NCI-H1417 treated with DMSO at 0.1 percent for 48 hours (cell line): ENCODE measurements at regions not wholly inside any gene's neighbourhood (a gene's known extent, or its start where the extent isn't known, plus 50 kb on each side); places are given as distances from the start of the nearest gene placed in this dataset.
"Not testable (repeated sequence)": the region's sequence is repeated elsewhere in the genome, so short reads cannot be mapped to it uniquely, and the experiment has no call there.

ENCODE experiments used
- DNase-seq: peaks from one replicate; lab custom pipeline; 2025; lab: John Stamatoyannopoulos, UW

DNA sequence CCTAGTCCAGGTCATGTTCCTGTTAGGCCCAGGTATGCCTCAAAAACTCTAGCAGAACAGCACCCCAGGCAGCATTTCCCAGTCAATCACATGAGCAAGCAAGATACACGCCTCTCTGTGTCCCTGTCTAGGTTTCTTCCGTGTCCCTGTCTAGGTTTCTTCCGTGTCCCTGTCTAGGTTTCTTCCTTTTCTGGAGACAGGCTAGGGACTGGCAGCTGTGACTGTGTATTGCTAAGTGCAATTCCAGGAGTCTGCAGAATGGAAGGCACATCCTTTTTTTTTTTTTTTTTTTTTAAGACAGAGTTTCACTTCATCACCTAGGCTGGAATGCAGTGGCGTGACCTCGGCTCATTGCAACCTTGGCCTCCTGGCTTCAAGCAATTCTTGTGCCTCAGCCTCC lies 77.6 kb downstream of the SETD4 start:
- no peak for DNase-seq

DNA sequence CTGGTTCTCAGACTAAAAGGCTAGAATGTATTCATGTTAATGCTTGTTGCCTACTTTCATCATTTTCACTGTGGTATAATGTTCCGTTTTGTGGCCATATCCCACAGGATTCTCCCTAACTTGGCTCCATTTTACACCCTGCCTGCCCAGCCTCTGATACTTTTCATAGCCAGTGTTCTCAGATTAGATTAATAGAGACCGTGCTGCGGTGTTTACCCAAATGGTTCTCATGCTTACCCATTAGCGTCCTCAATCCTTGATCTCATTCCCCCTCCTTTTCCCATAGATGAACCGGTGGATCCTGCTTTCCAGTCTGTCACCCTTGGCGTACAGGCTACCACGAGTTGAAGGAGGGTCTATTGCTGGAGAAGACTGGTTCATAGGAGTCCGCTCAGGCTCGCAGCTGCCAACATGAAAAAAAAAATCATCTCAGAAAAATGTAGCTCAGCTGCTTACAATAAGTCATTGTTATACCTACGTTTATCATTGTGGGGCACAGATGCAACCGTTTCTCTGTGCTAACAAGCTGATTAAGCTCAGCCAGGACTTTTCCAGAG lies 78.7 kb downstream of the SETD4 start:
- DNase-seq, result no peak

DNA sequence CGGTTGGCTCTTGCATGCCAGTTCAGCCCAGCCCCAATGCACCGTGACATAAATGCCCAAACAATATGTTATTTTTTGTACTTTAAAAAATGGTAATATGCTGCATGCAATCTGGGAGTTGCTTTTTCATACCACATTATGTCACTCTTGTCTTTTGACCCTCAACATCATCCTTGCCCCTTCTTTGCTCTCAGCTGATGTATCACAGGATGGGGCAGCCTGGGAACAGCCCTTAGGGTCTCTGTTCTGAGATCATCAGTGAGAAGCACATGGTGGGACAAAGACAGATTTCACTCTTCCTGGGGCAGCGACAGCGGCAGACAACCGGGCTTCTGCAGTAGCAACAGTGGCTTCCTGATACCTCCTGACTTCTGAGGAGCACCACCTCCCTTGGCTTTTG lies 79.5 kb downstream of the SETD4 start:
- DNase-seq, result no peak

DNA sequence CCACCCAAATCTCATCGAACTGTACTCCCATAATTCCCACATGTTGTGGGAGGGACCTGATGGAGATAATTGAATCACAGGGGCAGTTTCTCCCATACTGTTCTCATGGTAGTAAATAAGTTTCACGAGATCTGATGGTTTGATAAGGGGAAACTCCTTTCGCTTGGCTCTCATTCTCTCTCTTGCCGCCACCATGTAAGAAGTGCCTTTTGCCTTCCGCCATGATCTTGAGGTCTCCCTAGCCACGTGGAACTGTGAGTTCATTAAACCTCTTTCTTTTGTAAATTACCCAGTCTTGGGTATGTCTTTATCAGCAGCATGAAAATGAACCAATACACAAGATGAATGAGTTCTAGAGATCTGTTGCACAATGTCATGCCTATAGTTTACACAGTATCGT lies 82.5 kb downstream of the SETD4 start:
- not testable (repeated sequence) for DNase-seq

- DNase-seq, result no peak
Observed at GRCh38 chr21:35976929-35977328, 83.4 kb downstream of the SETD4 start.

DNA sequence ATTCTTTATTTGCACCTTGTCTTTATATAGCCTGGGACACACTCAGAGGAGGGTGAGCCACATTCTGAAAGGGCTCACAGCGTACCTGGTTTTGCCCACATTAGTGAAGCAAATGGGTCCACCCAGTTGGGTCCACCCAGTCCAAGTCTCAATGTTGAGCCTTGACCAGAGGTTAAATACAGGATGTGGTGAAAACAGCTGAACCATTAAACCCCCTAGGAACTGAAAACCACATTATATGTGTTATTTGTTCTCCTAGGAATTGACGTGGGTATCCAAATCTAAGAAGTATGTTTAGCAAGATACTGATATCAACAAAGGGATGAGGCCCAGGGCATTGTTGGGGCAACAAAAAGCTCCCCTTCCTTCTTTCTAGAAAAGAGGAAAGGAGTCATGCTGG lies 83.8 kb downstream of the SETD4 start:
- no peak for DNase-seq

GRCh38 chr21:35974775-35975174 lies 85.6 kb downstream of the SETD4 start:
- DNase-seq, result no peak

DNA sequence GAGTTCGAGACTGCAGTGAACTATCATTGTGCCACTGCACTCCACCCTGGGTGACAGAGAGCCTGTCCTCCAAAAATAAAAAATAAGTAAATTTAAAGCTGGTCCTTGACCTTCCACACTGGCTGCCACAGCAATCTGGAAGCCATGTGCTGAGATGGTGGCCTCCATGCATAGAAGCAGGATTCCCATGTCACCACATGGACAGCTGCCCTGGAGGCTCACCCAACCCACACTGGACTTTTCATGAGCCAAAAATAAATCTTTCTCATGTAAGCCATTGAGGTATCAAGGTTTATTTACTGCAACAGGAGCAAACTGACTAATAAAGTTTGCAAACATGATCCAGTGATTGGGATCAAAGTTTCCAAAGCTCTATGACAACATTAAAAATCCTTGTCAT lies 88.5 kb downstream of the SETD4 start:
- DNase-seq, result no peak

- DNase-seq, result no peak
Observed at GRCh38 chr21:35969281-35969680, 91.0 kb downstream of the SETD4 start.

- no peak for DNase-seq
Observed at GRCh38 chr21:35968564-35968963, 91.8 kb downstream of the SETD4 start.

DNA sequence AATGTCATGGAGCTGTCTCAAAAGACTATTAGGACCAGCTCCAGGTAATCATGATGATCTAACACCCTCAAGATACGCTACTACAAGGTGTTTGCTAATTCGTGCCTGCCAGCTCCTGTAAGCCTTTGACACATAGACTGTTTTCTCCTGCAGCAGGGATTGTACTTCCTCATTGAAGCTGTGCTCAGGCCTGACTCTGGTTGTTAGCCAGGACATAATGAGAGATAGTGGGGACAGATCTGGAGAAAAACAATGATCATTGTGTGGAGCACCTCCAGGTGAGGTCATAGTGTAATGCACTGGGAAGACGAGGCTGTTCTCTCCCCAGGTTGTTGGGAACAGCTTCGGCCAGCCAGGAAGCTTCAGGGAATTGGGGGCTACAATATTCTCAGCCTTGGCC lies 94.6 kb downstream of the SETD4 start:
- DNase-seq, result no peak

DNA sequence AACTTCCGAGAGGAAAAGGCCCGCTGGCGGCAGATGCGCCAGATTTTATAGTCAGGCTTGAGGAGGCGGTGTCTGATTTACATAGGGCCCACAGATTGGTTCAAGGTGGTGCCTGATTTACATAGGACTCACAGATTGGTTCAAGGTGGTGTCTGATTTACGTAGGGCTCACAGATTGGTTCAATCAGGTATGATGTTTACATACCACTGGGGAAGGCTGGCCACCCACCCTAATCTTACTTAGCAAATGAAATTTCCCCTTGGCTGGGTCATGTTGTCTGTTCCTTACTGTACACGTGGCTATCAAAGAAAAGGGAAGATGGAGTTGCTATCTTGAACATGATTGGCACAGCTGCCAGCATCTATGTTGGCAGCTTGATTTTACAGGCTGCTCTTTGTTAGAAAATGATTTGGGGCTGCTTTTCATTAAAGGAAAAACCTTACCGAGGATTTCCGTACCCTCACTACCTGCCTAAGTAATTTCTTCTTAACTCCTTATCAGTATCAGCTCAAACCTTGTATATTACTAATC lies 96.3 kb downstream of the SETD4 start:
- no peak for DNase-seq

DNA sequence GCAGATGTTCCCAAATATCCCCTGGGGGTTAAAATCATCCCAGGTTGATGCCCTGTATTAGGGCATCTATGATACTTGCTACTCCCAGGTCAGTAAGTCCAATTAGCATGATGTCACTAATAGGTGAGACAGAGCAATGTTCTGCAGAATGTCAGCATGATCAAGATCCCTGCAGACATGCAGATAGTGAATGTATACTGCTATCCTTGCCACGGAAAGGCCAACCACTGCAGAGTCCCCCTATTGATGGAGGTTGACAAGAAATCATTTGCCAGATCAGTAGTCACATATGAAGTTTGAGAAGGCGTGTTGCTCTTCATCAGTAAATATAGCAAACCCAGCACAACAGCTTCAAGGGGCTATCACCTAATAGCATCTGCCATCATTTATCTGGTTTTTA lies 97.4 kb downstream of the SETD4 start:
- no peak for DNase-seq

GRCh38 chr21:35954066-35954465 lies 106.3 kb downstream of the SETD4 start:
- DNase-seq, result no peak

DNA sequence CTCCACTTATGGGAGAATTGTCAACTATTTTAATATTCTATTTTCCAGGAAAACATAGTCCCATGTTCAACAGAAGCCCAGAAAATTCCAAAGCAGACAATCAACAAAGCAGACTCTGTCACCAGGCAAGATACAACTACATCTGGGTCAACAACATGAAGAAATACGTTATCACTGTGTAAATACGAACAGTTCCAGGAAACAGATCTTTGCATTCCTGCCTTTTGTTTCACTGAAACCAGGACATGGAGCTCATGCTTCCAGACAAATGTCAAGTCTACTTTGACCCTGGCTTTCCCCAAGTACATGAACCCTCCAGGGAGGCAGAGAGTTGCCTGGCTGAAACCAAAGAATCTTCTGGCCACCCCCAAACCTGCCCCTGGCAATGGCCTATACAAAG lies 106.7 kb downstream of the SETD4 start:
- no peak for DNase-seq

- DNase-seq, result no peak
Observed at GRCh38 chr21:35952651-35953340, 107.5 kb downstream of the SETD4 start.

DNA sequence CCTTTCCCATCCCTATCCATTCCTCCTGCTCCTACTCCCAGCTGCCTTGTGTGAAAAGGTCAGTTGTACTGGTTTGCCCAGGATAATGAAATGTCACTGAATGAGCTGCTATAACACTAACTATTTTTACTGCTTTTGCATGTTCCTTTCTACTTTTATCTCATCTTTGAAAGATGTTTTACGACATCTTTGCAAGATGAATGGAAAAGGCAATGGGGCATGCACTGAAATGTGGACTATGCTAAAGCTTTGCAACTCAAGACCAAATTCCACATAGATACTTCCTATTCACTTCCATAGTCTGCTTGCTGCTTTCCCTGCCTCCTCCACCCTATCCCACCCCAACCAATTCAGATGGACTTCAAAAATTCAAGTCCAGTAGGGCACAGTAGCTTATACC lies 111.3 kb downstream of the SETD4 start:
- no peak for DNase-seq

GRCh38 chr21:35945089-35945671 lies 115.1 kb downstream of the SETD4 start:
- no peak for DNase-seq

DNA sequence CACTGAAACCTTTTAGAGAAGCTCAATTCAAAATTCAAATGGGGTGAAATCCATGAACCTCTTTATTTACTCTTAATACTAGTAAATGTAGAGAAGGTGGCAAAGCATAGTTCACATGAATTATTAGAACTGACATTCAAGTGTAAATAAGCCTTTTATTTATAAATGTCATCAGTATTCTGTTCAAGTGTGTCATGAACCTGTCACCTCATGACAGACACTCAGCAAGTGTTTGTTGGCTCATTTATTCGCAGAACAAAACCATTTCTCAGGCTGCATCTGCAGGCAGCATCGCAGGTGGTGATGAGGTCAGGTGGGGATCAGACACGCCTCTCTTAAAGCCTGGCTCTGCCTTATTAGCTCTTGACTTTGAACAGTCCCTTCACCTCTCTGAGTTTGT lies 116.6 kb downstream of the SETD4 start:
- DNase-seq, result peak; percentile 67

DNA sequence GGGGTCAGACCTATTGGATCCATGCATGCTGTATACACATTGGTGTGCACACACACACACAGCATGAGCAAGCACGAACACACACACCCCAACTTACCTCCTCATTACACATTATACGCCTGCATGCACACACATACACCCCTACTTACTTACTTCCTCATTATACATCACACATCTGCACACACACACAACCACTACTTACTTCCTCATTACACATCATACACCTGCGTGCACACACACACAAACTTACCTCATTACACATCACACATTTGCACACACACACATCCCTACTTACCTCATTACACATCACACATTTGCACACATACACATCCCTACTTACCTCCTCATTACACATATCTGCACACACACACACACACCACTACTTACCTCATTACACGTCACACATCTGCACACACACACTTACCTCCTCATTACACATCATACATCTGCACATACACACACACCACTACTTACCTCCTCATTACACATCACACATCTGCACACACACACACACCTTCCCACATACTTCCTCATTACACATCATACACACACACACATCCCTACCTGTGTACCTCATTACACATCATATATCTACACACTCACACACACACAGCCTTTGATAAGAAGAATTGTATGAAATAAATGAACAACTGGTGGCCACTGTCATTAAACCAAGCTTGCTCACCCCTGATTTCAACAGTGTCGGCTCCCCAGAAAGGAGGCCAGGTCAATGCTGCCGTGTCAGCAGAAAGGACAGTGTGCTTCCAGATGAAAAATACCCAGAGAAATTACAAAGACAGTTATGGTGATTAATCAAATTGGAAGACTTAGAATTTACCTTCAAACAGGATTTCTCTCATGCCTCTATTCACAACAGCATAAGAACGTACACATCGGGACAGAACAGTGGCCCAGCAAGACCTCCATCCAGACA lies 117.8 kb downstream of the SETD4 start:
- DNase-seq, result no peak

DNA sequence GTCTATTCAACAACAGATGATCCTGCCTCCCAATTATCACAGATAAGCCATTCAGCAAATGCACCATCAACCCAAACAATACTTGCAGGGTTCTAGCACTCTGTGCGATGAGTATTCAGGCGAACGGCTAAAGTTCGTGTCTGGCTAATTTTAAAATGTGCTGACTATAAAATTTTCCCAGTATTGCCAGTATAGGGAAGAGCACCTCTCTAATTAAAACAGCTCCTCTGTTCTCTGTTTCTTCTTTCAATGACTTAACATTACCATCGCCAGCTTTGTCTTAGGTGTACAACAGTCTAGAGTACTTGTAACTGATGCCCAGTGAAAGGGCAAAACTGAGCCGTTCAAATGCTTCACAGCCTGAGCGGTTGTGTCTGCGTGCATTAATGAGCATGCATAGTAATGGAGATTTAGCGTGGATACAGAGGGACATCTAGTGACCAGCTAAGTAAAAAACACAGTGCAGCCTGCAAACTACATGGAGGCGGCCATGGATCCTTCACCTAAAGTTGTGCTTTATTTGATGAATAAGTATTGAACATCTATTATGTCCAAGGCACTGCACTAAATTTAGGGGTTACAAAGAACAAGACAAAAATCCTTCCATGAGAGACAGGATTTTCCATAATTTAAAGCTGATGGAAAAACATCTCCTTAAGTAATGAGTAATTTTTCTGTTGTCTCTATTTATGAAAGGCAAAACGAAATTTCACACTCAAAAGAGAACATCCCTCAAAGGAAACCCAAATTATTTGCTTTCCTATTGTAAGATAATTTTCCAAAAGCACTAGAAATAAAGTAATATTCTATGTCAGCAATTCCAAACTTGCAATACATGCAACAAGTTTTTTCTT lies 120.0 kb downstream of the SETD4 start:
- DNase-seq, result peak; percentile 22

DNA sequence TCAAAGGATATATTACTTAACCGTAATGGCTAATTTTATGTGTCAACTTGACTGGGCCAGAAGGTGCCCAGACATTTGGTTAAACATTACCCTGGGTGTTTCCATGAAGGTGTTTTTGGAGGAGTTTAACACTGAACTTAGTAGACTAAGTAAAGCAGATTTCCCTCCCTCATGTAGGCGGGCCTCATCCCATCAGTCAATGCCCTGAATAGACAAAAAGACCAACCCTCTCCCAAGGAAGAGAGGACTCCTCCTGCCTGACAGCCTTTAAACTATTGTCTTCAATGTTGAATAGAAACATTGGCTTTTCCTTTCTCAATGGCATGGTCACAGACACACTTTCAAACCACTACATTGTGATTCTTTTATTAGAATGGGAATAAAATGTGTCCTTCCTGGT lies 121.9 kb downstream of the SETD4 start:
- DNase-seq, result no peak
